Panc1 (cell line): ENCODE measurements at regions not wholly inside any gene's neighbourhood (a gene's known extent, or its start where the extent isn't known, plus 50 kb on each side); places are given as distances from the start of the nearest gene placed in this dataset.
A peak's percentile ranks its signal among the peaks of the same experiment; 100 is the strongest.

Source experiments
- ATAC-seq: fragments of 200-7000 bp; cut with Tn5 transposase; 2 replicates; pipeline ENCODE4 v1.9.1; 2020; ENCODE audit warnings: mild to moderate bottlenecking, moderate library complexity
- BruUV-seq: library from RNA; stranded (reverse); fragments of 400-500 nt; replicated peaks from 2 replicates; lab custom pipeline; 2021; lab: Mats Ljungman, UMichigan
- CTCF ChIA-PET: fragments of 300-600 bp; sonication (Branson Sonifier 250); formaldehyde crosslinking; loops from one replicate; lab custom pipeline; 2022; ENCODE audit warnings: antibody characterized with exemption; lab: Charles Lee
- POLR2A ChIA-PET: fragments of 300-600 bp; sonication (Branson Sonifier 250); formaldehyde crosslinking; loops from one replicate; lab custom pipeline; 2022; ENCODE audit warnings: antibody characterized with exemption; lab: Charles Lee
- DNase-seq: peaks from one replicate; pipeline ENCODE4 v3.0.0-alpha.2; 2010; ENCODE audit warnings: low read depth, low spot score
- H3K27ac ChIP-seq: 2 replicates; pipeline ENCODE4 v1.5.1; 2011; ENCODE audit warnings: mild to moderate bottlenecking, low read length, inconsistent platforms
- H3K27me3 ChIP-seq: fragments of 200-500 bp; sonication (Bioruptor generic); 2 replicates; pipeline ENCODE4 v1.6.0; 2014; ENCODE audit warnings: low read length, inconsistent platforms; ENCODE audit not compliant: control insufficient read depth, insufficient read depth
- H3K36me3 ChIP-seq: fragments of 200-500 bp; sonication (Bioruptor generic); 2 replicates; pipeline ENCODE4 v1.5.1; 2014; ENCODE audit warnings: inconsistent platforms, mild to moderate bottlenecking, low read length, moderate library complexity; ENCODE audit not compliant: control insufficient read depth, insufficient read depth
- H3K4me1 ChIP-seq: 2 replicates; pipeline ENCODE4 v1.5.1; 2011; ENCODE audit warnings: inconsistent platforms, mild to moderate bottlenecking, low read length, moderate library complexity; ENCODE audit not compliant: control insufficient read depth, insufficient read depth
- H3K4me3 ChIP-seq, 2 experiments: 2 replicates each; pipeline ENCODE4 v1.5.1; 2011 to 2012; ENCODE audit warnings: low read depth in 2 of 2, low read length in 2 of 2, mild to moderate bottlenecking in 2 of 2, inconsistent platforms in 1 of 2, moderate library complexity in 1 of 2
- H3K9me3 ChIP-seq: fragments of 200-500 bp; sonication (Bioruptor generic); 2 replicates; pipeline ENCODE4 v1.5.1; 2014; ENCODE audit warnings: low read depth, mild to moderate bottlenecking, inconsistent platforms, low read length, moderate library complexity; ENCODE audit not compliant: control insufficient read depth, insufficient read depth
- POLR2AphosphoS5 ChIP-seq: IDR thresholded peaks from 2 replicates; pipeline ENCODE4 v1.6.1; 2012; ENCODE audit warnings: mild to moderate bottlenecking, low read depth, low read length, moderate library complexity
- SIN3A ChIP-seq: IDR thresholded peaks from 2 replicates; pipeline ENCODE4 v1.6.1; 2012; ENCODE audit warnings: low read depth, mild to moderate bottlenecking, low read length, moderate library complexity, borderline replicate concordance; ENCODE audit not compliant: insufficient read depth
- TCF7L2 ChIP-seq: IDR thresholded peaks from 2 replicates; pipeline ENCODE4 v1.6.1; 2011; ENCODE audit warnings: mild to moderate bottlenecking, low read depth, low read length, inconsistent platforms
- in situ Hi-C: cut with HindIII; loops from 2 replicates; pipeline ENCODE4 v1.10.0; 2016; ENCODE audit warnings: low sequenced_read_pairs, low pct_unique_long_range_greater_than_20kb
- intact Hi-C: fragments of 100-400 bp; cut with micrococcal nuclease; formaldehyde crosslinking; loops from one replicate; pipeline ENCODE4 v1.10.0; 2022; ENCODE audit not compliant: unreplicated experiment
- TF ChIP-seq, protein P1 (sequence below): fragments of 450-650 bp; IDR thresholded peaks from 2 replicates; pipeline ENCODE4 v1.5.1; 2017; ENCODE audit warnings: mild to moderate bottlenecking
- TF ChIP-seq, protein P2 (sequence below), 2 experiments: IDR thresholded peaks; 2 replicates each; pipeline ENCODE4 v1.6.1; 2011 to 2012; ENCODE audit warnings: low read depth in 2 of 2, control low read depth in 1 of 2, low read length in 1 of 2, mild to moderate bottlenecking in 1 of 2, moderate library complexity in 1 of 2; ENCODE audit not compliant: insufficient read depth in 1 of 2

DNA sequence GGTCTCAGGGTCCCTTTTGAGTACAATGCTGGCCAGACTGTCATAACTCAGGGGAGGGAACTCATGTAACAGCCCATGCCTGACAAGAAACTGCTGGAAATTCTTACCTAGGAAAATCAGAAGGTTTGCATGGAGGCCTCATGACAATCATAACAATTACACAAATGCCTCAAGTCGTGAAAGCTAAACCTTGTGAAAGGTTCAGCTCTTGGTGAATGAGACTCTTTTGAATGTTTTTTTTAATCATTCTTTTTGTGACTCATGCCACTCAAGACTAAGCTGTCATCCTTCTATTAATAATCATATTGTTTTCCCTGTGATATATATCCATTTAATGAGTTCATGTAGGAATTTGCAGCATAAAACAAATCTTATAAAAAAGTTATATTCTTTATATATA lies 61.4 kb upstream of the LEKR1 start:
- no peak overlapping the region for H3K4me3 ChIP-seq
- H3K27me3 ChIP-seq = no peaks in the 10 kb centered on the region
- intact Hi-C loops (no loop called here), in situ Hi-C loops (no loop called here)
- TF ChIP-seq, protein P1, sequence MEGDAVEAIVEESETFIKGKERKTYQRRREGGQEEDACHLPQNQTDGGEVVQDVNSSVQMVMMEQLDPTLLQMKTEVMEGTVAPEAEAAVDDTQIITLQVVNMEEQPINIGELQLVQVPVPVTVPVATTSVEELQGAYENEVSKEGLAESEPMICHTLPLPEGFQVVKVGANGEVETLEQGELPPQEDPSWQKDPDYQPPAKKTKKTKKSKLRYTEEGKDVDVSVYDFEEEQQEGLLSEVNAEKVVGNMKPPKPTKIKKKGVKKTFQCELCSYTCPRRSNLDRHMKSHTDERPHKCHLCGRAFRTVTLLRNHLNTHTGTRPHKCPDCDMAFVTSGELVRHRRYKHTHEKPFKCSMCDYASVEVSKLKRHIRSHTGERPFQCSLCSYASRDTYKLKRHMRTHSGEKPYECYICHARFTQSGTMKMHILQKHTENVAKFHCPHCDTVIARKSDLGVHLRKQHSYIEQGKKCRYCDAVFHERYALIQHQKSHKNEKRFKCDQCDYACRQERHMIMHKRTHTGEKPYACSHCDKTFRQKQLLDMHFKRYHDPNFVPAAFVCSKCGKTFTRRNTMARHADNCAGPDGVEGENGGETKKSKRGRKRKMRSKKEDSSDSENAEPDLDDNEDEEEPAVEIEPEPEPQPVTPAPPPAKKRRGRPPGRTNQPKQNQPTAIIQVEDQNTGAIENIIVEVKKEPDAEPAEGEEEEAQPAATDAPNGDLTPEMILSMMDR = no peak
- no peak for TF ChIP-seq TCF7L2
- TF ChIP-seq, protein P2, sequence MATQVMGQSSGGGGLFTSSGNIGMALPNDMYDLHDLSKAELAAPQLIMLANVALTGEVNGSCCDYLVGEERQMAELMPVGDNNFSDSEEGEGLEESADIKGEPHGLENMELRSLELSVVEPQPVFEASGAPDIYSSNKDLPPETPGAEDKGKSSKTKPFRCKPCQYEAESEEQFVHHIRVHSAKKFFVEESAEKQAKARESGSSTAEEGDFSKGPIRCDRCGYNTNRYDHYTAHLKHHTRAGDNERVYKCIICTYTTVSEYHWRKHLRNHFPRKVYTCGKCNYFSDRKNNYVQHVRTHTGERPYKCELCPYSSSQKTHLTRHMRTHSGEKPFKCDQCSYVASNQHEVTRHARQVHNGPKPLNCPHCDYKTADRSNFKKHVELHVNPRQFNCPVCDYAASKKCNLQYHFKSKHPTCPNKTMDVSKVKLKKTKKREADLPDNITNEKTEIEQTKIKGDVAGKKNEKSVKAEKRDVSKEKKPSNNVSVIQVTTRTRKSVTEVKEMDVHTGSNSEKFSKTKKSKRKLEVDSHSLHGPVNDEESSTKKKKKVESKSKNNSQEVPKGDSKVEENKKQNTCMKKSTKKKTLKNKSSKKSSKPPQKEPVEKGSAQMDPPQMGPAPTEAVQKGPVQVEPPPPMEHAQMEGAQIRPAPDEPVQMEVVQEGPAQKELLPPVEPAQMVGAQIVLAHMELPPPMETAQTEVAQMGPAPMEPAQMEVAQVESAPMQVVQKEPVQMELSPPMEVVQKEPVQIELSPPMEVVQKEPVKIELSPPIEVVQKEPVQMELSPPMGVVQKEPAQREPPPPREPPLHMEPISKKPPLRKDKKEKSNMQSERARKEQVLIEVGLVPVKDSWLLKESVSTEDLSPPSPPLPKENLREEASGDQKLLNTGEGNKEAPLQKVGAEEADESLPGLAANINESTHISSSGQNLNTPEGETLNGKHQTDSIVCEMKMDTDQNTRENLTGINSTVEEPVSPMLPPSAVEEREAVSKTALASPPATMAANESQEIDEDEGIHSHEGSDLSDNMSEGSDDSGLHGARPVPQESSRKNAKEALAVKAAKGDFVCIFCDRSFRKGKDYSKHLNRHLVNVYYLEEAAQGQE (IDR thresholded peaks at IDR 0.05; ENCODE audit: insufficient read depth in 1 of 2, low read depth in 2 of 2, low read length in 1 of 2) = no peak
- TF ChIP-seq SIN3A = no peak
- no peak for TF ChIP-seq POLR2AphosphoS5
- ChIA-PET POLR2A (interaction anchor here (0.7 kb wide), 1 partner anchor 9 kb away, joined by 5 read pairs; no protein-coding TSS in a partner anchor), CTCF (no interaction called here)
- no peak for DNase-seq
- H3K4me1 ChIP-seq = no peaks in the 10 kb centered on the region
- H3K9me3 ChIP-seq = no peaks in the 10 kb centered on the region
- ATAC-seq = 0 out of 2 replicates have a peak, but pooled peaks have one; percentile 11
- BruUV-seq = no TSS peak
- H3K27ac ChIP-seq = no peak overlapping the region
- no peaks in the 10 kb centered on the region for H3K36me3 ChIP-seq

DNA sequence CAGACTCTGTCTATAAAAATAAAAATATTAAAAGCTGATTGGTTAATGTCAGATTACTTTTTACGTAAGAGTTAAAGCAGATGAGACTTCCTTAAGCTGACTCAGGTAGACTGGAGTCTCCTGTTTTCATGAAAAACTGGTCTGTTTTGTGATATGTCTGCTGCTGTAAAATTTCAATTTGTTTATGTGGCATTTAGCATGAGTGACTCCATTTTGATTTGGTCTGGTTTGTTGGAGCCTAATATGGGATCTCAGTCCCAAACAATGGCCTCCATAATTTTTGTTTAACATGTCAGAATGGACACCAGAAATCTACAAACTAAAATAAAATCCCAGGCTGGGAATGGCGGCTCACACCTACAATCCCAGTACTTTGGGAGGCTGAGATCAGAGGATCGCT lies 57.8 kb upstream of the LEKR1 start:
- Histone ChIP-seq H3K36me3 (no peaks in the 10 kb centered on the region), H3K27me3 (no peaks in the 10 kb centered on the region), H3K4me3 (no peak overlapping the region), H3K4me1 (no peaks in the 10 kb centered on the region), H3K27ac (no peak overlapping the region), H3K9me3 (no peaks in the 10 kb centered on the region; the same call in 1 of the 2 replicates)
- in situ Hi-C loops = no loop called here
- ATAC-seq (no peak), DNase-seq (no peak)
- no TSS peak for BruUV-seq
- ChIA-PET POLR2A (no interaction called here), CTCF (no interaction called here)
- intact Hi-C loops = no loop called here
- no peak for TF ChIP-seq SIN3A
- no peak for TF ChIP-seq TCF7L2
- TF ChIP-seq, protein P2 (IDR thresholded peaks at IDR 0.05; ENCODE audit: insufficient read depth in 1 of 2, low read depth in 2 of 2, low read length in 1 of 2) = no peak
- TF ChIP-seq, protein P1 = no peak
- TF ChIP-seq POLR2AphosphoS5 = no peak
